Endothelial cell of umbilical vein (primary cell): ENCODE measurements at regions not wholly inside any gene's neighbourhood (a gene's known extent, or its start where the extent isn't known, plus 50 kb on each side); places are given as distances from the start of the nearest gene placed in this dataset.

Source experiments
- GATA2 ChIP-seq: IDR thresholded peaks from 2 replicates; pipeline ENCODE4 v1.7.0; 2011; ENCODE audit warnings: low read depth, mild to moderate bottlenecking, moderate library complexity, mixed read lengths, low read length; ENCODE audit not compliant: insufficient read length, insufficient read depth
- POLR2A ChIP-seq: IDR thresholded peaks from 2 replicates; pipeline ENCODE4 v1.6.1; 2012; ENCODE audit warnings: low read depth, mild to moderate bottlenecking, control low read depth, low read length
- TF ChIP-seq, protein P1 (sequence below), 2 donors: IDR thresholded peaks; 1 replicate in 1 of 2; 2 replicates in 1 of 2; pipeline ENCODE4 v1.5.1; 2011; ENCODE audit warnings: low read length in 2 of 2, mild to moderate bottlenecking in 2 of 2, moderate library complexity in 2 of 2, control low read depth in 1 of 2, inconsistent platforms in 1 of 2, low read depth in 1 of 2; ENCODE audit not compliant: insufficient read depth in 1 of 2; ENCODE audit errors: extremely low read depth in 1 of 2
- TF ChIP-seq, protein P2 (sequence below): IDR thresholded peaks from 2 replicates; pipeline ENCODE4 v1.6.1; 2011; ENCODE audit not compliant: insufficient read depth, insufficient read length

- TF ChIP-seq, protein P1, sequence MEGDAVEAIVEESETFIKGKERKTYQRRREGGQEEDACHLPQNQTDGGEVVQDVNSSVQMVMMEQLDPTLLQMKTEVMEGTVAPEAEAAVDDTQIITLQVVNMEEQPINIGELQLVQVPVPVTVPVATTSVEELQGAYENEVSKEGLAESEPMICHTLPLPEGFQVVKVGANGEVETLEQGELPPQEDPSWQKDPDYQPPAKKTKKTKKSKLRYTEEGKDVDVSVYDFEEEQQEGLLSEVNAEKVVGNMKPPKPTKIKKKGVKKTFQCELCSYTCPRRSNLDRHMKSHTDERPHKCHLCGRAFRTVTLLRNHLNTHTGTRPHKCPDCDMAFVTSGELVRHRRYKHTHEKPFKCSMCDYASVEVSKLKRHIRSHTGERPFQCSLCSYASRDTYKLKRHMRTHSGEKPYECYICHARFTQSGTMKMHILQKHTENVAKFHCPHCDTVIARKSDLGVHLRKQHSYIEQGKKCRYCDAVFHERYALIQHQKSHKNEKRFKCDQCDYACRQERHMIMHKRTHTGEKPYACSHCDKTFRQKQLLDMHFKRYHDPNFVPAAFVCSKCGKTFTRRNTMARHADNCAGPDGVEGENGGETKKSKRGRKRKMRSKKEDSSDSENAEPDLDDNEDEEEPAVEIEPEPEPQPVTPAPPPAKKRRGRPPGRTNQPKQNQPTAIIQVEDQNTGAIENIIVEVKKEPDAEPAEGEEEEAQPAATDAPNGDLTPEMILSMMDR (IDR thresholded peaks at IDR 0.05; ENCODE audit: extremely low read depth in 1 of 2, insufficient read depth in 1 of 2, low read depth in 1 of 2, low read length in 2 of 2) = no peak
- TF ChIP-seq, protein P2, sequence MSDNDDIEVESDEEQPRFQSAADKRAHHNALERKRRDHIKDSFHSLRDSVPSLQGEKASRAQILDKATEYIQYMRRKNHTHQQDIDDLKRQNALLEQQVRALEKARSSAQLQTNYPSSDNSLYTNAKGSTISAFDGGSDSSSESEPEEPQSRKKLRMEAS = no peak
- no peak for TF ChIP-seq GATA2
- no peak for TF ChIP-seq POLR2A
These were observed 125.2 kb upstream of the TFPI start for GRCh38 chr2:187679454-187679853.
